K562 (cell line): ENCODE measurements at regions not wholly inside any gene's neighbourhood (a gene's known extent, or its start where the extent isn't known, plus 50 kb on each side); places are given as distances from the start of the nearest gene placed in this dataset.

Experiments
- CEBPG ChIP-seq, 3 experiments: fragments of 200-800 bp in 1 of 3; sonication (Bioruptor generic) in 1 of 3; sonication (generic) in 1 of 3; formaldehyde crosslinking in 1 of 3; IDR thresholded peaks in 2 of 3; conservative IDR thresholded peaks in 1 of 3; 2 replicates each; pipeline versions ENCODE4 v1.6.1 to v1.8.0; 2016 to 2022; ENCODE audit warnings: missing compliant biosample characterization in 2 of 3, missing genetic modification characterization in 2 of 3, mild to moderate bottlenecking in 1 of 3, missing genetic modification reagents in 1 of 3
- CTCF ChIP-seq, 3 experiments: IDR thresholded peaks in 2 of 3; conservative IDR thresholded peaks in 1 of 3; 2 replicates each; pipeline ENCODE4 v1.5.1; 2011 to 2012; ENCODE audit warnings: low read length in 3 of 3, mild to moderate bottlenecking in 3 of 3, control low read depth in 2 of 3, improper control_type of control experiment in 1 of 3, inconsistent platforms in 1 of 3, low read depth in 1 of 3, mixed read lengths in 1 of 3, moderate library complexity in 1 of 3; ENCODE audit not compliant: insufficient read depth in 2 of 3
- EGR1 ChIP-seq: fragments of 450-650 bp; conservative IDR thresholded peaks from 2 replicates; pipeline ENCODE4 v1.6.1; 2017; ENCODE audit warnings: mild to moderate bottlenecking
- KDM2B ChIP-seq: fragments of 250-450 bp; sonication (Bioruptor Pico); IDR thresholded peaks from 2 replicates; pipeline ENCODE4 v1.8.0; 2021; ENCODE audit warnings: mild to moderate bottlenecking, moderate library complexity
- POLR2A ChIP-seq: fragments of 450-650 bp; conservative IDR thresholded peaks from 2 replicates; pipeline ENCODE4 v1.6.1; 2016
- RFX5 ChIP-seq: IDR thresholded peaks from 2 replicates; pipeline ENCODE4 v1.6.1; 2011; ENCODE audit warnings: low read depth, mild to moderate bottlenecking, improper control_type of control experiment, low read length
- RNF2 ChIP-seq: sonication (generic); IDR thresholded peaks from 2 replicates; pipeline ENCODE4 v1.6.1; 2016
- TF ChIP-seq, protein P1 (sequence below): fragments of 250-450 bp; sonication (Bioruptor Pico); IDR thresholded peaks from 2 replicates; pipeline ENCODE4 v1.8.0; 2022; ENCODE audit warnings: inconsistent platforms

- no peak for TF ChIP-seq CTCF (IDR thresholded peaks at IDR 0.05 in 2 of 3, conservative IDR thresholded peaks at IDR 0.05 in 1 of 3; ENCODE audit: insufficient read depth in 2 of 3, low read depth in 1 of 3, low read length in 3 of 3)
- no peak for TF ChIP-seq CEBPG (CRISPR knock-in tag; IDR thresholded peaks at IDR 0.05)
- no peak for TF ChIP-seq CEBPG (tag; conservative IDR thresholded peaks at IDR 0.05 in 1 of 2, IDR thresholded peaks at IDR 0.05 in 1 of 2)
- TF ChIP-seq, protein P1, sequence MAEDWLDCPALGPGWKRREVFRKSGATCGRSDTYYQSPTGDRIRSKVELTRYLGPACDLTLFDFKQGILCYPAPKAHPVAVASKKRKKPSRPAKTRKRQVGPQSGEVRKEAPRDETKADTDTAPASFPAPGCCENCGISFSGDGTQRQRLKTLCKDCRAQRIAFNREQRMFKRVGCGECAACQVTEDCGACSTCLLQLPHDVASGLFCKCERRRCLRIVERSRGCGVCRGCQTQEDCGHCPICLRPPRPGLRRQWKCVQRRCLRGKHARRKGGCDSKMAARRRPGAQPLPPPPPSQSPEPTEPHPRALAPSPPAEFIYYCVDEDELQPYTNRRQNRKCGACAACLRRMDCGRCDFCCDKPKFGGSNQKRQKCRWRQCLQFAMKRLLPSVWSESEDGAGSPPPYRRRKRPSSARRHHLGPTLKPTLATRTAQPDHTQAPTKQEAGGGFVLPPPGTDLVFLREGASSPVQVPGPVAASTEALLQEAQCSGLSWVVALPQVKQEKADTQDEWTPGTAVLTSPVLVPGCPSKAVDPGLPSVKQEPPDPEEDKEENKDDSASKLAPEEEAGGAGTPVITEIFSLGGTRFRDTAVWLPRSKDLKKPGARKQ: no peak
- TF ChIP-seq KDM2B (CRISPR knock-in tag): no peak
- TF ChIP-seq RNF2: no peak
- TF ChIP-seq POLR2A: no peak
- TF ChIP-seq RFX5: no peak
- TF ChIP-seq EGR1: no peak
Observed at GRCh38 chr2:160838147-160838546, 322.1 kb upstream of the TANK start.
